ENCODE measurements at regions not wholly inside any gene's neighbourhood (a gene's known extent, or its start where the extent isn't known, plus 50 kb on each side); places are given as distances from the start of the nearest gene placed in this dataset.

- TF ChIP-seq ZFX (IDR thresholded peaks at IDR 0.05) (no peak), CTCF (conservative IDR thresholded peaks at IDR 0.05) (no peak)
Observed at GRCh38 chr2:187618813-187619212, 64.6 kb upstream of the TFPI start.
